GM18511 (cell line): ENCODE measurements at regions not wholly inside any gene's neighbourhood (a gene's known extent, or its start where the extent isn't known, plus 50 kb on each side); places are given as distances from the start of the nearest gene placed in this dataset.
"Not testable (repeated sequence)": the region's sequence is repeated elsewhere in the genome, so short reads cannot be mapped to it uniquely, and the experiment has no call there.

Experiments used
- ATAC-seq: cut with Tn5 transposase; IDR thresholded peaks from one replicate; pipeline ENCODE4 v1.9.1; 2021; ENCODE audit warnings: mild to moderate bottlenecking, moderate library complexity; ENCODE audit not compliant: unreplicated experiment

- no peak for ATAC-seq
Observed at GRCh38 chr11:96969251-96969650, 579.4 kb downstream of the JRKL start.

GRCh38 chr11:96978751-96979150 is 588.9 kb downstream of the JRKL start:
- no peak for ATAC-seq

GRCh38 chr11:96986516-96986915 is 596.7 kb downstream of the JRKL start:
- no peak for ATAC-seq

- ATAC-seq: no peak
Observed at GRCh38 chr11:96990914-96991313, 601.1 kb downstream of the JRKL start.

GRCh38 chr11:97000481-97000880 is 610.7 kb downstream of the JRKL start:
- no peak for ATAC-seq

DNA sequence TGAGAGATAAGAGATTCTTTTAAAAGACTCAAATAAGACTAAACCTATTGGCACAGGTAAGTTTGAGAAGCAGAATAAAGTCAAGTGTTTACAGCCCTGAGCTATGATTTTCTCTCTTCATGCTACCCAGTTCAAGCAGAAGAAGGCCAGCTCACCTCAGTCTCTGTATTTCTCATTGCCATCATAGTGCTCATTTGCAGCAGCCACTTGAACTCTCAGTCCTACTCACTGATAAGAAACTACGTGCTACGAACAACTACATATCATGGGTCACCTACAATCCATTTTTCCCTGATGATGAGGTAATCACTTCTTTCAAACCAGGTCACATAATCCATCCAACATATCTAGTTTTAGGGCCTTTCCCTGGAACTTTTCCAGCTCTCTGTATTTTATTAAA is 617.5 kb downstream of the JRKL start:
- no peak for ATAC-seq

GRCh38 chr11:97009613-97010012 is 619.8 kb downstream of the JRKL start:
- ATAC-seq: no peak

GRCh38 chr11:97010997-97011396 is 621.2 kb downstream of the JRKL start:
- ATAC-seq: not testable (repeated sequence)

DNA sequence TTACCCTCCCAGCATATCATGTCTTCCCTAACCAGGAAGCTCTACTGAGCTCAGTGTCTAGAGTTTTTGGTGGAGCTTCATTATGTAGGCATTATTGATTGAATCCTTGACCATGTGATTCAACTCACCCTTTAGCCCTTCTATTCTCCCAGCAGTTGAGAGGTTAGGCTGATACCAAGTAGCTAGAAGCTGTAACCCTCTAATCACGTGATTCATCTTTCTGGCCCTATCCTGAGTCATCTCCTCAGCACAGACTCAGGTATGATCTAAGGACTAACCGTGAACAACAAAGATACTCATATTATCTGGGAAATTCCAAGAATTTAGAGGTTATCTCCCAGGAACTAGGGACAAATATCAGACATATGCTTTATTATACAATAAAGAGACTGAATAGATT is 625.5 kb downstream of the JRKL start:
- ATAC-seq: no peak

DNA sequence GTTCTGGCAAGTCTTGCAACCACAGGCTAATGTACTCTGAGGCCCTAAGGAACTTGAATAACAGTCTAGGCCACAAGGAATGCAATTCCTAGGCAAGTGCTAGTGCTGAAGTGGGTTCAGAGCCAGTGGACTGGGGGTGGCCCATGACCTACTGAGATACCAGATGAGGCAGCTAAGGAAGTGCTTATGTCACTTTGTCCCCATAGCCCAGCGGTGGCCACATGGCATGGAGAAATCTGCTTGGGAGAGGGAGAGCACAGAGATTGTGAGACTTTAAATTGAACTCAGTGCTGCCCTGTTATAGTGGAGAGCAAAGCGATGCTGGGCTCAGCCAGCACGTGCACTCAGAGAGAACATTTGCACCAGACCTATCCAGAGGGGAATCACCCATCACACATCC is 629.5 kb downstream of the JRKL start:
- no peak for ATAC-seq

DNA sequence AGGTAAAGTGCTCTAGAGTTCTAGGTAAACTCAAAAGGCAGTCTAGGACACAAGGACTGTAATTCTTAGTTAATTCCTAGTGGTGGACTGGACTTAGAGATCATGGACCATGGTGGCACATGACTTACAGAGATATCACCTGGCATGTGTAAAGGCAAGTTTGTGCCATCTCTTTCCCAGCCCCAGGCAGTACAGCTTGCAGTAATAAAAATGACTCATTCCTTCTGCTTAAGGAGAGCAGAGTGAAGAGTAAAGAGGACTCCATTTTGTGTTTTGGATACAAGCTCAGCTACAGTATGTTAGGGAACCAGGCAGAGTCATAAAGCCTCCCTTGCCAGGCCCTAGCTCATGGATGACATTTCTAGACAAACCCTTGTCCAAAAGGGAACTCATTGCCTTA is 629.9 kb downstream of the JRKL start:
- ATAC-seq: no peak

- ATAC-seq: no peak
Observed at GRCh38 chr11:97022955-97023354, 633.1 kb downstream of the JRKL start.

GRCh38 chr11:97028836-97029406 is 639.1 kb downstream of the JRKL start:
- ATAC-seq: no peak

- no peak for ATAC-seq
Observed at GRCh38 chr11:97033178-97033577, 643.4 kb downstream of the JRKL start.

DNA sequence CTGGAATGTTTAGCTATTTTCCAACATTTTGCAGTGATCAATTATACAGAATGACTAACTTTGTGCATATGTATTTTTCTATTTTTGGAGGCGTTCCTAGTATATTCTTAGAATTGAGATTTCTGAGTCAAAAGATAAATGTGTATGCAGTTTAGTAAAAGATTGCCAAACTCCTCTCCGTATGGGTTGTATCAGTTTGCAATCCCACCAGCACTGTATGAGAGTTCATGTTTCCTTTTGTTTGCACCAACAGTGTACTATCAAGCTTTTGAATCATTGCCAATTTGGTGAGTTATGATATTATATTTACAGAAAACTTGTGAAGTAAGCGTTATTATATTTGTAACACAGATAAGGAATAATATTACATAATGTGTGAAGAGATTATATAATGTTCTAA is 658.7 kb downstream of the JRKL start:
- ATAC-seq: no peak

DNA sequence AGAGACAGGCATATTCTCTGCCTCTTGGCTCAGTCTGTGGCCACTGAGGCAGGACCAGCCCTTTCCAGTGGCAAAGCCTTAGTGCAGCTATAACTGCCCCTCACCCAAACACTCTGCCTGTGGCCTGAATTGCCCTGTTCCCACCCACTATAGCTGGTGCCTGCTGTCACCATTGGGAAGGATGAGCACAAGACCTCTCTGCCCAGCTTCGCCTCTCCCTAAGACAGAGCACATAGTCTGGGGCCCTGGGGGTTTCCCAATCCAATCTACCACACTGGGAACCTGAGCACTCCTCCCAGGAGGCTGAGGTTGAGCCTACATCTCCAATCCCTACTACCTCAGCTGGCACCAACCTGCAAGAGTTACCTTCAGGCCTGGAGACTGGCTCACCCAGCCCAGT is 670.4 kb downstream of the JRKL start:
- ATAC-seq: no peak

DNA sequence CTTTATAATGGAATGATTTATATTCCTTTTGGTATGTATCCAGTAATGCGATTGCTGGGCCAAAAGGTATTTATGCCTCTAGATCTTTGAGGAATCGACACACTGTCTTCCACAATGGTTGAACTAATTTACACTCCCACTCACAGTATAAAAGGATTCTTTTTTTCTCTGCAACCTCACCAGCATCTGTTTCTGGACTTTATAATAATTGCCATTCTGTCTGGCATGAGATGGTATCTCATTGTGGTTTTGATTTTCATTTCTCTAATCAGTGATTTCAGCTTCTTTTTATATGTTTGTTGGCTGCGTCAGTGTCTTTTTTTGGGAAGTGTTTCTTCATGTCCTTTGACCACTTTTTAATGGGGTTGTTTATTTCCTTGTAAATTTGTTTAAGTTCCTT is 679.3 kb downstream of the JRKL start:
- no peak for ATAC-seq

- ATAC-seq: no peak
Observed at GRCh38 chr11:97072420-97072819, 682.6 kb downstream of the JRKL start.

GRCh38 chr11:97076666-97077065 is 686.9 kb downstream of the JRKL start:
- not testable (repeated sequence) for ATAC-seq

DNA sequence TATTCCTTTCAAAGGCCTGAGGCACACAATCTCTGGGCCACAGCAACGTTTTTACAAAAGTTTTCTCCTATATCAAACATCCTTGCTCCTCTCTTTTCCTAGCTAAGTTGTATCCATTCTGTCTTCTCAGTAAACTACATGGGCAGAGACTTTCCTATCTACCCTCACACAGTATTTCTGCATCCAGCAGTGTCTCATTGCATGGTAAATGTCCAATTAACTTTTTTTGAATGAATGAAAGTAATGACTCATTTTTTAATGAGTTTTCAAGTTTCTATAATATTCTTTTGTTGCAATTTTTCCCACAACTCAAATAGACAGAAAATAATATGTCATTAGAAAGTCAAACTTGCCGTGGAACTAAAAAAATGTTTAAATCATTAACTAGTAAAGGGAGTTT is 688.6 kb downstream of the JRKL start:
- ATAC-seq: no peak

GRCh38 chr11:97079244-97079643 is 689.4 kb downstream of the JRKL start:
- ATAC-seq: no peak

- ATAC-seq: no peak
Observed at GRCh38 chr11:97087419-97087818, 697.6 kb downstream of the JRKL start.

DNA sequence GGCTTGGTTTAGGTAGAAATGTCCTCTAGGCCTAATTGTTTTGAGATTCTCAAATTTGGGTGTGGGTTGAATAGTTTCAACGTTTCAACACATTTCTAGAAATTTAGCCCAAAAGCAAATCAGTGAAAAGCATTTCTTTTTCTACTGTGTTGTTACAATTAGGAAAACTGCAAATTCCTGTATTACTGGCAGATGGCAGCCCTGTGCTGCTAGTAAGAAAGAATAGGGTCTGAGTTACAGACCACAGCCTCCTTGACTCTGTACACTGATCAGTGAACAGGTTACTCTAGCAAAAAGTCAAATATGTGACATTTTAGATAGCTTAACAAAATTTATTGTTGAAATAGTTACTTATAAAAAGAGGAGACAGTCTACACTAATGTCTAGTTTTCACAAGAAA is 703.0 kb downstream of the JRKL start:
- ATAC-seq: no peak

GRCh38 chr11:97102180-97102579 is 712.4 kb downstream of the JRKL start:
- ATAC-seq: not testable (repeated sequence)
